ENCODE measurements at regions not wholly inside any gene's neighbourhood (a gene's known extent, or its start where the extent isn't known, plus 50 kb on each side); places are given as distances from the start of the nearest gene placed in this dataset.

GRCh38 chr5:57408285-57408684, 74.3 kb downstream of the ACTBL2 start:
- TF ChIP-seq, protein P1, sequence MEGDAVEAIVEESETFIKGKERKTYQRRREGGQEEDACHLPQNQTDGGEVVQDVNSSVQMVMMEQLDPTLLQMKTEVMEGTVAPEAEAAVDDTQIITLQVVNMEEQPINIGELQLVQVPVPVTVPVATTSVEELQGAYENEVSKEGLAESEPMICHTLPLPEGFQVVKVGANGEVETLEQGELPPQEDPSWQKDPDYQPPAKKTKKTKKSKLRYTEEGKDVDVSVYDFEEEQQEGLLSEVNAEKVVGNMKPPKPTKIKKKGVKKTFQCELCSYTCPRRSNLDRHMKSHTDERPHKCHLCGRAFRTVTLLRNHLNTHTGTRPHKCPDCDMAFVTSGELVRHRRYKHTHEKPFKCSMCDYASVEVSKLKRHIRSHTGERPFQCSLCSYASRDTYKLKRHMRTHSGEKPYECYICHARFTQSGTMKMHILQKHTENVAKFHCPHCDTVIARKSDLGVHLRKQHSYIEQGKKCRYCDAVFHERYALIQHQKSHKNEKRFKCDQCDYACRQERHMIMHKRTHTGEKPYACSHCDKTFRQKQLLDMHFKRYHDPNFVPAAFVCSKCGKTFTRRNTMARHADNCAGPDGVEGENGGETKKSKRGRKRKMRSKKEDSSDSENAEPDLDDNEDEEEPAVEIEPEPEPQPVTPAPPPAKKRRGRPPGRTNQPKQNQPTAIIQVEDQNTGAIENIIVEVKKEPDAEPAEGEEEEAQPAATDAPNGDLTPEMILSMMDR (IDR thresholded peaks at IDR 0.05), result no peak
- no peak for TF ChIP-seq POLR2A (IDR thresholded peaks at IDR 0.05)
- TF ChIP-seq POLR2AphosphoS5 (IDR thresholded peaks at IDR 0.05), result no peak

Data from prostate gland (tissue), 2 donors.